ENCODE measurements at regions not wholly inside any gene's neighbourhood (a gene's known extent, or its start where the extent isn't known, plus 50 kb on each side); places are given as distances from the start of the nearest gene placed in this dataset.
A peak's percentile ranks its signal among the peaks of the same experiment; 100 is the strongest.

- no peak for TF ChIP-seq CTCF (IDR thresholded peaks at IDR 0.05)
- no peak for TF ChIP-seq POLR2A (IDR thresholded peaks at IDR 0.05; ENCODE audit: low read depth)
- TF ChIP-seq POLR2AphosphoS5 (IDR thresholded peaks at IDR 0.05) = peak; percentile 19 to 43
- TF ChIP-seq EP300 (IDR thresholded peaks at IDR 0.05) = no peak
Observed at GRCh38 chr13:33349986-33350826, 64.7 kb upstream of the STARD13 start.

Data from esophagus muscularis mucosa (tissue), 4 donors.